Panc1 (cell line): ENCODE measurements at regions not wholly inside any gene's neighbourhood (a gene's known extent, or its start where the extent isn't known, plus 50 kb on each side); places are given as distances from the start of the nearest gene placed in this dataset.

Experiments
- ATAC-seq: fragments of 200-7000 bp; cut with Tn5 transposase; 2 replicates; pipeline ENCODE4 v1.9.1; 2020; ENCODE audit warnings: mild to moderate bottlenecking, moderate library complexity
- BruUV-seq: library from RNA; stranded (reverse); fragments of 400-500 nt; replicated peaks from 2 replicates; lab custom pipeline; 2021; lab: Mats Ljungman, UMichigan
- CTCF ChIA-PET: fragments of 300-600 bp; sonication (Branson Sonifier 250); formaldehyde crosslinking; loops from one replicate; lab custom pipeline; 2022; ENCODE audit warnings: antibody characterized with exemption; lab: Charles Lee
- POLR2A ChIA-PET: fragments of 300-600 bp; sonication (Branson Sonifier 250); formaldehyde crosslinking; loops from one replicate; lab custom pipeline; 2022; ENCODE audit warnings: antibody characterized with exemption; lab: Charles Lee
- DNase-seq: peaks from one replicate; pipeline ENCODE4 v3.0.0-alpha.2; 2010; ENCODE audit warnings: low read depth, low spot score
- H3K27ac ChIP-seq: 2 replicates; pipeline ENCODE4 v1.5.1; 2011; ENCODE audit warnings: mild to moderate bottlenecking, low read length, inconsistent platforms
- H3K27me3 ChIP-seq: fragments of 200-500 bp; sonication (Bioruptor generic); 2 replicates; pipeline ENCODE4 v1.6.0; 2014; ENCODE audit warnings: low read length, inconsistent platforms; ENCODE audit not compliant: control insufficient read depth, insufficient read depth
- H3K36me3 ChIP-seq: fragments of 200-500 bp; sonication (Bioruptor generic); 2 replicates; pipeline ENCODE4 v1.5.1; 2014; ENCODE audit warnings: inconsistent platforms, mild to moderate bottlenecking, low read length, moderate library complexity; ENCODE audit not compliant: control insufficient read depth, insufficient read depth
- H3K4me1 ChIP-seq: 2 replicates; pipeline ENCODE4 v1.5.1; 2011; ENCODE audit warnings: inconsistent platforms, mild to moderate bottlenecking, low read length, moderate library complexity; ENCODE audit not compliant: control insufficient read depth, insufficient read depth
- H3K4me3 ChIP-seq, 2 experiments: 2 replicates each; pipeline ENCODE4 v1.5.1; 2011 to 2012; ENCODE audit warnings: low read depth in 2 of 2, low read length in 2 of 2, mild to moderate bottlenecking in 2 of 2, inconsistent platforms in 1 of 2, moderate library complexity in 1 of 2
- H3K9me3 ChIP-seq: fragments of 200-500 bp; sonication (Bioruptor generic); 2 replicates; pipeline ENCODE4 v1.5.1; 2014; ENCODE audit warnings: low read depth, mild to moderate bottlenecking, inconsistent platforms, low read length, moderate library complexity; ENCODE audit not compliant: control insufficient read depth, insufficient read depth
- POLR2AphosphoS5 ChIP-seq: IDR thresholded peaks from 2 replicates; pipeline ENCODE4 v1.6.1; 2012; ENCODE audit warnings: mild to moderate bottlenecking, low read depth, low read length, moderate library complexity
- SIN3A ChIP-seq: IDR thresholded peaks from 2 replicates; pipeline ENCODE4 v1.6.1; 2012; ENCODE audit warnings: low read depth, mild to moderate bottlenecking, low read length, moderate library complexity, borderline replicate concordance; ENCODE audit not compliant: insufficient read depth
- TCF7L2 ChIP-seq: IDR thresholded peaks from 2 replicates; pipeline ENCODE4 v1.6.1; 2011; ENCODE audit warnings: mild to moderate bottlenecking, low read depth, low read length, inconsistent platforms
- in situ Hi-C: cut with HindIII; loops from 2 replicates; pipeline ENCODE4 v1.10.0; 2016; ENCODE audit warnings: low sequenced_read_pairs, low pct_unique_long_range_greater_than_20kb
- intact Hi-C: fragments of 100-400 bp; cut with micrococcal nuclease; formaldehyde crosslinking; loops from one replicate; pipeline ENCODE4 v1.10.0; 2022; ENCODE audit not compliant: unreplicated experiment
- TF ChIP-seq, protein P1 (sequence below), 2 experiments: IDR thresholded peaks; 2 replicates each; pipeline ENCODE4 v1.6.1; 2011 to 2012; ENCODE audit warnings: low read depth in 2 of 2, control low read depth in 1 of 2, low read length in 1 of 2, mild to moderate bottlenecking in 1 of 2, moderate library complexity in 1 of 2; ENCODE audit not compliant: insufficient read depth in 1 of 2
- TF ChIP-seq, protein P2 (sequence below): fragments of 450-650 bp; IDR thresholded peaks from 2 replicates; pipeline ENCODE4 v1.5.1; 2017; ENCODE audit warnings: mild to moderate bottlenecking

DNA sequence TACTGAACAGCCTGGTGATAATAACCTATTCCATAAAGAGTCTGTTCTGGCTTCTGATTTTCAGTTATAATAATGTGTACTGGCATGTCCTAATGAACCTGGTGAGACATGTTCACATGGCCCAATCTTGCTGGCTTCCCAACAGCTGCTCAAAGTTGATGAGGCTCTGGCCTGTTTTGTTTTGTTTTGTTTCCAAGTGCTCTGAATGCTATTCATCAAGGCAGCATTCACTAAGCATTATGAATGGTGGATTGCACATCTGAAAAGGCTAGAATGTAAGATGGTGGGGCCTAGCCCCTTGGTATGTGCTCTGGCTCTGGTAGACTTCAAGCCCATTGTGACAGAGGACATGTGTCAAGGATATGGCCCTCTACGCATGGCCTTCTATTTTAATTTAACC, 388.5 kb downstream of the PSAT1 start:
- no peak overlapping the region for H3K4me3 ChIP-seq
- TF ChIP-seq, protein P1, sequence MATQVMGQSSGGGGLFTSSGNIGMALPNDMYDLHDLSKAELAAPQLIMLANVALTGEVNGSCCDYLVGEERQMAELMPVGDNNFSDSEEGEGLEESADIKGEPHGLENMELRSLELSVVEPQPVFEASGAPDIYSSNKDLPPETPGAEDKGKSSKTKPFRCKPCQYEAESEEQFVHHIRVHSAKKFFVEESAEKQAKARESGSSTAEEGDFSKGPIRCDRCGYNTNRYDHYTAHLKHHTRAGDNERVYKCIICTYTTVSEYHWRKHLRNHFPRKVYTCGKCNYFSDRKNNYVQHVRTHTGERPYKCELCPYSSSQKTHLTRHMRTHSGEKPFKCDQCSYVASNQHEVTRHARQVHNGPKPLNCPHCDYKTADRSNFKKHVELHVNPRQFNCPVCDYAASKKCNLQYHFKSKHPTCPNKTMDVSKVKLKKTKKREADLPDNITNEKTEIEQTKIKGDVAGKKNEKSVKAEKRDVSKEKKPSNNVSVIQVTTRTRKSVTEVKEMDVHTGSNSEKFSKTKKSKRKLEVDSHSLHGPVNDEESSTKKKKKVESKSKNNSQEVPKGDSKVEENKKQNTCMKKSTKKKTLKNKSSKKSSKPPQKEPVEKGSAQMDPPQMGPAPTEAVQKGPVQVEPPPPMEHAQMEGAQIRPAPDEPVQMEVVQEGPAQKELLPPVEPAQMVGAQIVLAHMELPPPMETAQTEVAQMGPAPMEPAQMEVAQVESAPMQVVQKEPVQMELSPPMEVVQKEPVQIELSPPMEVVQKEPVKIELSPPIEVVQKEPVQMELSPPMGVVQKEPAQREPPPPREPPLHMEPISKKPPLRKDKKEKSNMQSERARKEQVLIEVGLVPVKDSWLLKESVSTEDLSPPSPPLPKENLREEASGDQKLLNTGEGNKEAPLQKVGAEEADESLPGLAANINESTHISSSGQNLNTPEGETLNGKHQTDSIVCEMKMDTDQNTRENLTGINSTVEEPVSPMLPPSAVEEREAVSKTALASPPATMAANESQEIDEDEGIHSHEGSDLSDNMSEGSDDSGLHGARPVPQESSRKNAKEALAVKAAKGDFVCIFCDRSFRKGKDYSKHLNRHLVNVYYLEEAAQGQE (IDR thresholded peaks at IDR 0.05; ENCODE audit: insufficient read depth in 1 of 2, low read depth in 2 of 2, low read length in 1 of 2) = no peak
- TF ChIP-seq POLR2AphosphoS5 = no peak
- no peaks in the 10 kb centered on the region for H3K27me3 ChIP-seq
- H3K27ac ChIP-seq = no peak overlapping the region
- POLR2A ChIA-PET = no interaction called here
- no peak for ATAC-seq
- DNase-seq = no peak
- intact Hi-C loops = no loop called here
- no peaks in the 10 kb centered on the region for H3K36me3 ChIP-seq
- in situ Hi-C loops = no loop called here
- BruUV-seq = no TSS peak
- no peaks in the 10 kb centered on the region for H3K4me1 ChIP-seq
- CTCF ChIA-PET = no interaction called here
- no peaks in the 10 kb centered on the region for H3K9me3 ChIP-seq

DNA sequence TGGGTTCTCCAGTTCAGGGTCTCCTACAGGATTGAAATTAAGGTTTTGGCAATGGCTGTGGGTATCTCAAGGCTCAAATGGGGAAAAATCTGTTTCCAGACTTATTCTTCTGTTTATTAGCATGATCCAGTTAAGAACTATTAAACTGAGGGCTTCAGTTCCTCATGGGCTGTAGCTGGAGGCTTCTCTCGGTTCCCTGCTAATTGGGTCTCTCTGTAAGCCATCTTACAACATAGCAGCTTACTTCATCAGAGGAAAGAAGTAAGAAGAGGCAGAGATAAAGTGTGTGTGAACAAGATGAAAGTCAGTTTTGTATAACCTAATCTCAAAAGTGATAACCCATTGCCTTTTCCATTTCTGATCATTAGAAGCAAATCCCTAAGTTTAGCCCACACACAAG, 391.9 kb downstream of the PSAT1 start:
- ChIA-PET POLR2A (interaction anchor here (0.6 kb wide), 1 partner anchor 67 kb away, joined by 6 read pairs; no protein-coding TSS in a partner anchor), CTCF (no interaction called here)
- ATAC-seq (no peak), DNase-seq (no peak)
- Histone ChIP-seq H3K36me3 (no peaks in the 10 kb centered on the region), H3K27me3 (no peaks in the 10 kb centered on the region), H3K4me1 (no peaks in the 10 kb centered on the region), H3K27ac (no peak overlapping the region), H3K4me3 (no peak overlapping the region), H3K9me3 (no peaks in the 10 kb centered on the region)
- intact Hi-C loops (no loop called here), in situ Hi-C loops (no loop called here)
- no peak for TF ChIP-seq SIN3A
- TF ChIP-seq, protein P1 (IDR thresholded peaks at IDR 0.05; ENCODE audit: insufficient read depth in 1 of 2, low read depth in 2 of 2, low read length in 1 of 2) = no peak
- no peak for TF ChIP-seq TCF7L2
- TF ChIP-seq, protein P2, sequence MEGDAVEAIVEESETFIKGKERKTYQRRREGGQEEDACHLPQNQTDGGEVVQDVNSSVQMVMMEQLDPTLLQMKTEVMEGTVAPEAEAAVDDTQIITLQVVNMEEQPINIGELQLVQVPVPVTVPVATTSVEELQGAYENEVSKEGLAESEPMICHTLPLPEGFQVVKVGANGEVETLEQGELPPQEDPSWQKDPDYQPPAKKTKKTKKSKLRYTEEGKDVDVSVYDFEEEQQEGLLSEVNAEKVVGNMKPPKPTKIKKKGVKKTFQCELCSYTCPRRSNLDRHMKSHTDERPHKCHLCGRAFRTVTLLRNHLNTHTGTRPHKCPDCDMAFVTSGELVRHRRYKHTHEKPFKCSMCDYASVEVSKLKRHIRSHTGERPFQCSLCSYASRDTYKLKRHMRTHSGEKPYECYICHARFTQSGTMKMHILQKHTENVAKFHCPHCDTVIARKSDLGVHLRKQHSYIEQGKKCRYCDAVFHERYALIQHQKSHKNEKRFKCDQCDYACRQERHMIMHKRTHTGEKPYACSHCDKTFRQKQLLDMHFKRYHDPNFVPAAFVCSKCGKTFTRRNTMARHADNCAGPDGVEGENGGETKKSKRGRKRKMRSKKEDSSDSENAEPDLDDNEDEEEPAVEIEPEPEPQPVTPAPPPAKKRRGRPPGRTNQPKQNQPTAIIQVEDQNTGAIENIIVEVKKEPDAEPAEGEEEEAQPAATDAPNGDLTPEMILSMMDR = no peak
- no peak for TF ChIP-seq POLR2AphosphoS5
- BruUV-seq = no TSS peak
